HUDEP-2 (cell line): ENCODE measurements at regions not wholly inside any gene's neighbourhood (a gene's known extent, or its start where the extent isn't known, plus 50 kb on each side); places are given as distances from the start of the nearest gene placed in this dataset.
"Not testable (repeated sequence)": the region's sequence is repeated elsewhere in the genome, so short reads cannot be mapped to it uniquely, and the experiment has no call there.

Source experiments
- DNase-seq, 76 experiments: peaks; one replicate each; lab custom pipeline; 2025; ENCODE audit not compliant: unreplicated experiment in 76 of 76; lab: John Stamatoyannopoulos, UW

GRCh38 chr6:144601221-144601620, 316.1 kb downstream of the UTRN start:
- no peak for DNase-seq

DNA sequence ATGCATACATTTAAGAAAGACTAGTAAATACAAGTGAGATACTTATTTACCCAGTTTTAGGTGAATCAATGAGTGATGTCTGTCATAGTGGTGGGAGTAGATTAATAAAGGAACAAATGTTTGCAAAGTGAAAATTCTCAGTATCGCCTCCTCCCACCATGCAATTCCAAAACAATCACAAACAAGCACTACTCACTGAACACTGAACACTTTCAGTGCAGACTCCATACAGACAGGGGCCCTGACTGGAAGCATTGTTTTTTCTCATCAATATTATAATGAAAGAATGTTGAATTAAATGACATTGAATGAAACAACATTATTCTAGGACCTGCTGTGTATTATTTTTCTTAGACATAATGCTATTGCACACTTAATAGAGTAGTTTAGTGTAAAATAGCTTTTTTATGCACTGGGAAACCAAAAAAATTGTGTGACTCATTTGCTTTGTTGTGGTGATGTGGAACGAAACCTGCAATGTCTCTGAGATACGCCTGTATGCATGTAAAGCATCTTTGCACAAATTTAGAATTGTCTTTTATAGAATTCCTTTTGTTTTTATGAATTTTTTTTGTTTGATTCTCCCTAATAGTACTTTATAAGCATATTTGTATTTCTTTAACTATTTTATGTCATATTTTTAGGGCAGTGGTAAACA, 317.5 kb downstream of the UTRN start:
- DNase-seq = no peak

DNA sequence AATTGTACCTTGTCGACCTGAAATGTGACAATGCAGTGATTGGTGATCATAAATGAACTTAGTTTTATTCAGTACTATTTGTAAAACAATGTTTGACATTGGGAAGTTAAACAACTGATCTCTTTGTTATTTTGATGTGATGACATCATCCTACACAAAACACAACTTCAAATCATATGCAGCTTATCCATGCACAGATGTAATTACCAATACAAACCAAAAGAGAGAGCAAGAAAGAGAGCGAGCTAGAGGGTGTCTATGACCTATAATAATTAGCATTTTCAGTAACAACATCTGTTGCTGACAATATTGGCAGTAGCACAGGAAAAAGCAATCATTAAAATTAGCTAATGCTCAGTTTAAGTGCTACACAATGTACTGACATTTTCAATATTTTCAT, 320.9 kb downstream of the UTRN start:
- no peak for DNase-seq

- DNase-seq = no peak
Observed at GRCh38 chr6:144607998-144608735, 323.0 kb downstream of the UTRN start.

DNA sequence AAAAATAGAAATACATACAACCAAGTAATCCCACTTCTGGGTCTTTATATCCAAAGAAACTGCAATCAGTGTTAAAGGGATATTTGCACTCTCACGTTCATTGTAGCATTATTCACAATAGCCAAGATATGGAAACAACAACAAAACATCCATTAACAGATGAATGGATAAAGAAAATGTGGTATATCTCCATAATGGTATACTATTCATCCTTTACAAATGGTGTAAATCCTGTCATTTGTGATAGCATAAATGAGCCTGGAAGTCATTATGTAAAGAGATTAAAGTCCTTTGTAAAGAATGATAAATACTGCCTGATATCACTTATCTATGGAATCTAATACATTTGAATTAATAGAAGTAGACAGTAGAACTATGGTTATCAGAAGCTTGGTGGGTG, 327.7 kb downstream of the UTRN start:
- DNase-seq = no peak

DNA sequence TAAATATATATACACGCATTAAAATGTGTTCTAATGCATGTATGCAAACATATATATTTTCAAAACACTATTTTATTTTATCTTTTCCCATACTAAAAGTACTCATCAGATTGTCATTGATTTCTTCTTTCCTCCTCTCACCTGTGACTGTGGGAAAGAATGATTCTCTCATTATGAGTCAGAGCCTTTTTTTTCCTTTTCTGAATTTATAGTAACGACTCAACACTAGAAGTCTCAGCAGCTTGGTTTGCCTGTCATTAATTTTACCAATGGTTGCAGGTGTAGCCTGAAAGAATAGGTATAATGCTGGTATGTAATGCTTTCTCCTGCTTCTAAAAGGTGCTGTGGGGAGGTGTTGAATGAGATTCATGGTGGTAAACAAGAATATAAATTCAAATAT, 328.7 kb downstream of the UTRN start:
- no peak for DNase-seq

DNA sequence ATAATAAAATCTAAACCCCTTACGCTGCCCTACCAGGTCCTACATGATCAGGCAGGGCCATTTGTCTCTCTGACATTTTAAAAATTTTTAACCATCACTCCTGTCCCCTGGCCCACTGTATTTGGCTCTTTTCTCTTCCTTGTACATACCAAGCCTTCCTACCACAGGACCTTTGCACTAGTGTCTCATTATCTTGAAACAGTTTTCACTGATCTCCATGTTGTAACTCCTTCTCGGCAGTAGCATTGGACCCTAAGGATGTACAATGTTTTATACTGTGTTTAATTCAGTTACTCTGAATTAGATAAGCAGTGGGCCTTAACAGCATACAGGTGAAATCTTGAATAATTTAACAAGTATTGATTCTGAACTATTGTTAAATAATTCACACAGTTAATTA, 330.7 kb downstream of the UTRN start:
- no peak for DNase-seq

- DNase-seq = no peak
Observed at GRCh38 chr6:144617191-144617590, 332.1 kb downstream of the UTRN start.

GRCh38 chr6:144617708-144618107, 332.6 kb downstream of the UTRN start:
- no peak for DNase-seq

- DNase-seq = no peak
Observed at GRCh38 chr6:144619966-144620365, 334.8 kb downstream of the UTRN start.

GRCh38 chr6:144621332-144621731, 336.2 kb downstream of the UTRN start:
- no peak for DNase-seq

DNA sequence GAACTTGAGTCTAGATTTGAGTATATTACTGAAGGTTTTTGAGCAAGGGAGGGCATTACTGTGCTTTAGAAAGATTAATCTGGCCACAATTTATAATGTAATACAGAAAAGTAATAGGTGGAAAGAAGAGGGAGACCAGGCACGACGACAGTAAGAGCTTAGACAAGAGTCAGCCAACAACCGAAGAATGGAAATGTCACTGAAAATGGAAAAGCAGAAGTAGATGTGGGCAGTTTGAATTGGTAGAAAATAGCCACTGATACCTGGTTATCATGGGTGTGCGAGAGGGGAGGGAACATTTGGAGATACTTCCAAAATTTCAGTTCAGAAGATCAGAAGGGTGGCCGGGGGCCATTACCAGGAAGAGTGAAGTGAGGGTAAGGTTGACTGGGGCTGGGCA, 339.1 kb downstream of the UTRN start:
- no peak for DNase-seq

- no peak for DNase-seq
Observed at GRCh38 chr6:144624716-144625115, 339.6 kb downstream of the UTRN start.

DNA sequence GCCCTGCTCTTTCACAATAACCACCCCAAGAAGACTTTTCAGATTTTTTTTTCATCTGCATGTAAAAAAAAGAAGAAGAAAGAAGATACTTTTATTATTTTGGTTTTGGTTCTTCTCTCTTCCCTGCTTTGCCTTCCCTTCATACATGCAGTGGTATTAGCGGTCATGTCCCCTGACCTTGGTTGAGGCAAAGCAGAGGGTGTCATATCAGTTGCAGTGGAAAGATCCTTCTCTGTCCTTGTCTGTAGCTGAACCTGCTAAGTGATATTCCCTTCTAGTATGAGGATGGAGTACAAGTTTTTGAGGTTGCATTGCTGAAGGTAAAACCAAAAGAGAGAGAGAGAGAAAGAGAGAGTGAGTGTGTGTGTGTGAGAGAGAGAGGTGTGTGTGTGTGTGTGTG, 345.7 kb downstream of the UTRN start:
- DNase-seq = no peak

DNA sequence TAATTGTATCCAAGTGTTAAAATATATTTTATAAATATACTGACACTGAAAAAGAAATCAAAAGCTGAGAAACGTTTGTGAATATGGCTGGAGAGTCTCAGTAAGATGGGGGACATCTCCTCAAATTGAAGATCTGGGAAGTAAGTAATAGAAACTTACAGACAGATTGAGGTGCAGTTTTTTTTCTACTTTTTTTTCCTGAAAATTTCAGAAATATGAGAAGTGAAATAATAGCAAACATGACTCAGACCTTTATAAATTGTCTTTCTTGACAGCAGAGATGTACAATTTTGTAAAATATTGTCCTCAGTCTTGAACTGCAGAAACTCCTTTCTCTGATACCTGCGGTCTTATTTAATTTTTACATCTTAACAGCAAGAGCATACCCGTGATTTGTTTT, 347.1 kb downstream of the UTRN start:
- DNase-seq = no peak

DNA sequence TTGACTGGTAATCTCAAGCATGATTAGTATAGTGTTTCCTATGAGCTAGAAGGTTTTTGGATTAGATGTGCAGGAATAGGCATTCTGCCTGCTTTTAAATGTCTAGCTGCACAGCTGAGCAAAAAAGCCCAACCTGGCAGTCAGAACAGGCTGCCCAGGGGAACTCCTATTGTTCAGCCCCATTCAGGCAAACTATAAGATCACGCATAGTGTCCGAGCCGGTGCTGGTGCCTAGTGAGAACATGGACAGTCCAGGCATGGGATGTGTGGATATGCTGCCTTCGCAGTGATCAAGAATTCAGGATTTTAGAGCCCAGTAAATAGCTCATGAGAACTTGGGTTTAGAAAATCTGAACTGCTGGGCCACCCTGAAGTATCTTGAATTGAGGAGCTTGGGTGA, 348.8 kb downstream of the UTRN start:
- DNase-seq = no peak

DNA sequence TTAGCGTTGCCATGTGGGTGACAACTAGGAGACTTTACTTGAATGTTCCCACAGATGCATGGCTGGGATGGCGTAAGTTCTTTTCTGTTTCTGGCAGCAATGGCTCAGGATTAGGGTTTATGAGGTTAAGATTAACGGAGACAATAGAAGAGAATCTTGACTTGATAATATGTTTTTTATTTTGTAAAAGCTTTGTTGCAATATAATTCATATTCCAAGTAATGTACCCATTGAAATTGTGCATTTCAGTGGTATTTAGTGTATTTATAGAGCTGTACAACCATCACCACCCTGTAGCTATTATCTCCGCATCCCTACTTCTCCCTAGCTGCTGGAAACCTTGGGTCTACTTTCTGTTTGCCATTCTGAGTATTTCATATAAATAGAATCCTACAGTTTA, 349.2 kb downstream of the UTRN start:
- no peak for DNase-seq

DNA sequence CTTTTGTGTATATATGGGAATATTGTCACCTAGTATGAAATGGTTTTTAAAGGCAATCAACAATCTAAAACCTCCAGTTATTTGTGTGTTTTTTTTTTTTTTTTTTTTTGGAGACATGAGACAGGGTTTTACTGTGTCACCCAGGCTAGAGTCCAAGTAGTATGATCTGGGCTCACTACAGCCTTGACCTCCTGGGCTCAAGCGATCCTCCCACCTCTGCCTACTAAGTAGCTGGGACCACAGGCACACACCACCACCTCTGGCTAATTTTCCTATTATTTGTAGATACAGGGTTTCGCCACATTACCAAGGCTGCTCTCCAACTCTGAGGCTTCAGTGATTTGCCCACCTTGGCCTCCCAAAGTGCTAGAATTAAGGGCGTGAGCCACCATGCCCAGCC, 349.9 kb downstream of the UTRN start:
- DNase-seq = no peak

DNA sequence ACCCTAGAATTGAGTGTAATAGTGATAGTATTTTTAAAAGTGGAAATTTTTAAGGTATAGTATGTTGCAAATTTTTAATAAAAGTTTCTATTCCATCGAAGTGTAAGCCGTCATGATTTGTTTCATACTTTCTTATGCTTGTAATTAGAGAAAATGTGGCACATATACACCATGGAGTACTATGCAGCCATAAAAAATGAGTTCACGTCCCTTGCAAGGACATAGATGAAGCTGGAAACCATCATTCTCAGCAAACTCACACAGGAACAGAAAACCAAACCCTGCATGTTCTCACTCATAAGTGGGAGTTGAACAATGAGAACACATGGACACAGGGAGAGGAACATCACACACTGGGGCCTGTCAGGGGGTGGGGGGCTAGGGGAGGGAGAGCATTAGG, 350.9 kb downstream of the UTRN start:
- not testable (repeated sequence) for DNase-seq

DNA sequence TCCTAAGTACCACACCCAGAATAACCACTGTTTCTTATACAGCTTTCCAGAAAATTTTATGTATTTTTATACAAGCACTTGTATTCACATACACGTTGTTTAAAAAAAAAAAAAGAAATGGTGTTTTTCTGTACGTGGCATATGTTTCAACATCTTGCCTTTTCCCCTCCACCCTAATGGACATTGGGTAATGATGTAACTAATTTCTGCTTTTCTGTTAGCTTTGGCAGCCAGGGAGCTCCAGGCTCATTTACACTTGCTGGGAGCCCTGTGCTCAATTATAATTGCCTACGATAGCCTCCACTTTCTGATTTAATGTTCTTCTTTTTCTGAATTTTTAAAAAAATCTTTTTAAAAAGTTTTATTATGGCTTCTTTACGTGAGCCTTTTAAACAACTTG, 352.4 kb downstream of the UTRN start:
- DNase-seq = no peak

DNA sequence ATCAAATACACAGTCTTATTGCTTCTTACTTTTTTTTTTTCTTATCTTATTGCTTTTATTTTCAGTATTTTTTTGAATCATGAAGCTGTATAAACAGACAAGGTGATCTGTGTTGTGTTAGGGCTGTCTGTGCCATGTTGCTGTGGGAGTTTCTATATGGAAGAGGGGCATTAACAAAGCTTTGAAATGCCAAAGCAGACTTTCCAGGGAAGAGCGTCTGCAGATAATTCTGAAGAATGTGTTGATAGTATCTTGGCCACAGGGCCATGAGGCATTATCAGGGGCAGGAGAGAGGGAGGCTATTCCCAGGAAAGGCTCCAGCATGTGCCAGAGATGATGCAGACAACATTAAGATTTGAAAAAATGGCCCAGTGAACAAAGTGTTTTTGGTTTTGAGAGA, 354.5 kb downstream of the UTRN start:
- DNase-seq = no peak

GRCh38 chr6:144641286-144641685, 356.2 kb downstream of the UTRN start:
- no peak for DNase-seq

DNA sequence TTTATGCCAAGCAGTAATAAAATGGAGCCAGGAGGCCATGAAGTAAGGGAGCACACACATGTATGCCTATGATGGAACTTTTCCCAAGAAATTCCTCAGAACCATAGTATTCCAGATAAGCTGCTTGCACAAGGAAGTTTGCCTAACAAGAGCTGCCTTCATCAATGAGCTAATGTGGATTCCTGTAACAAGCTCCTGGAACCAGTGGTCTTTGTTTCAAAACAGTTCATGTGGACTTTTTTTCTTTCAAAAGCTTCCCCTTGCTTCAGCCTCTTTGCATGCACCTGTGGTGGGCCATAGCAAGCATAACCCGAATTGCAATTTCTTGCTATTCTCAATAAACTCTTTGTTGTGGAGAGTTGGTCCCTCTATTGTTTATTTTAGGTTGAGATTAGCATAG, 359.6 kb downstream of the UTRN start:
- no peak for DNase-seq
